Right lobe of liver (tissue), 6 donors: ENCODE measurements at regions not wholly inside any gene's neighbourhood (a gene's known extent, or its start where the extent isn't known, plus 50 kb on each side); places are given as distances from the start of the nearest gene placed in this dataset.

ENCODE experiments used
- ATAC-seq, 4 donors: fragments of 200-7000 bp; cut with Tn5 transposase; one replicate each; pipeline ENCODE4 v1.9.1; 2020; ENCODE audit warnings: mild to moderate bottlenecking in 4 of 4, moderate library complexity in 4 of 4
- DNase-seq, 3 donors: peaks; one replicate each; pipeline ENCODE4 v3.0.0-alpha.2; 2020
- H3K27ac ChIP-seq, 3 donors: fragments of 200-600 bp; one replicate each; pipeline ENCODE4 v1.8.0; 2022
- H3K27me3 ChIP-seq, 2 donors: fragments of 200-600 bp; one replicate each; pipeline ENCODE4 v1.8.0; 2022
- H3K36me3 ChIP-seq, 4 donors: fragments of 200-600 bp; sonication (generic) in 1 of 4; one replicate each; pipeline versions ENCODE4 v1.5.1 to v1.8.0; 2017 to 2022; ENCODE audit warnings: control low read depth in 1 of 4
- H3K4me1 ChIP-seq, 4 donors: fragments of 200-600 bp; sonication (generic) in 1 of 4; one replicate each; pipeline versions ENCODE4 v1.5.1 to v1.8.0; 2017 to 2022; ENCODE audit warnings: control low read depth in 1 of 4
- H3K4me3 ChIP-seq, 3 donors: fragments of 200-600 bp; one replicate each; pipeline ENCODE4 v1.8.0; 2022
- H3K9me3 ChIP-seq, 4 donors: fragments of 200-600 bp; sonication (generic) in 1 of 4; one replicate each; pipeline versions ENCODE4 v1.5.1 to v1.8.0; 2017 to 2022; ENCODE audit warnings: control low read depth in 1 of 4
- POLR2A ChIP-seq: fragments of 450-650 bp; IDR thresholded peaks from one replicate; pipeline ENCODE4 v1.6.1; 2017; ENCODE audit warnings: antibody characterized with exemption, mild to moderate bottlenecking
- WGBS: methylation state at CpG from one replicate; pipeline ENCODE4 v1.1.6; 2018; ENCODE audit warnings: low coverage, low lambda C conversion rate; ENCODE audit not compliant: insufficient coverage; ENCODE audit errors: missing lambda C conversion rate; 5-methylcytosine and 5-hydroxymethylcytosine counted together
- intact Hi-C, 2 donors: fragments of 100-400 bp; cut with DNase I; formaldehyde crosslinking; loops; one replicate each; pipeline versions ENCODE4 v1.11.2 to v1.14.1; 2022
- TF ChIP-seq, protein P1 (sequence below), 4 donors: fragments of 200-600 bp in 3 of 4; fragments of 450-650 bp in 1 of 4; IDR thresholded peaks; one replicate each; pipeline versions ENCODE4 v1.5.1 to v1.8.0; 2016 to 2022; ENCODE audit warnings: antibody characterized with exemption in 4 of 4, mild to moderate bottlenecking in 2 of 4
- donor health status: DM: no; HTN: yes; CAD: no.
- donor health status: DM: no; HTN: no; CAD: no.
- donor health status: DM: no; HTN: no; CAD: no.
- donor health status: DM: no; HTN: yes; CAD: no.
- donor health status: DM: no; HTN: yes; CAD: no.

DNA sequence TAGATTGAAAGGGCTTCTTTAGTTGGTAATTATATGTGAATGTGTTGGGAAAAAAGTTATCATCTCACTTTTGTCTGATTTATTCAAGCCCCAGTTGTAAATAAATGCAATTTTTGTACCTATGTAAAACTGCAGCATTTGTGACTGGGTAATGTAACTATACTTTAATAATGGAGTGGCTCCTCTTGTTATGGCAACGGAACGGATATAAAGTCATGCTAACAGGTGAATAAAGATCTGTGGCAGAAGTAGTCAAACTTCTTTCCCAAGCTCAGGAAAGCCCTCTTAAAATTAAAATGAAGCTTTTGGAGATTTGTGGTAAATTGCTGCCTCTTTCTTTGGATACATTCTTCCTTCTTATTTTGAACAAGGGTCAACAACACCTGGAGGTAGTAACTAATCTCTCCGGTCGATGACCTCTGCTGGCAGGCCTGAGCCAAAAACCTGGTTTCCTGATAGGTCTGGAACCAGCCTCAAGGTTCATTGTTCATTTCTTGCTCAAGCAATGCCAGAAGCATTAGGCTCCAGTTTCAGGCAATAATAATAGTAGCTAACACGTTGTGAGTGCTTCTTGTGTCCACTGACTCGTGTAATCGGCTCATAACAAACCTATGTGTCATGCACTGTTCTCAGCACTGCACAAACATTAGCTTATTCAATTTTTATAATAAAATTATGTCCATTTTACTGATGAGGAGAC, 313.4 kb upstream of the DACH1 start:
- no peaks in the 10 kb centered on the region for H3K27me3 ChIP-seq
- no peaks in the 10 kb centered on the region for H3K36me3 ChIP-seq
- peak; percentile 67 to 94 (median 81) for ATAC-seq
- peak in 2 of 3 donors; percentile 25 to 63 for DNase-seq
- H3K4me1 ChIP-seq, result peaks cover 0 to 10% (median 0%) of the 10 kb centered on the region in 4 donors
- no peak for TF ChIP-seq POLR2A
- TF ChIP-seq, protein P1, sequence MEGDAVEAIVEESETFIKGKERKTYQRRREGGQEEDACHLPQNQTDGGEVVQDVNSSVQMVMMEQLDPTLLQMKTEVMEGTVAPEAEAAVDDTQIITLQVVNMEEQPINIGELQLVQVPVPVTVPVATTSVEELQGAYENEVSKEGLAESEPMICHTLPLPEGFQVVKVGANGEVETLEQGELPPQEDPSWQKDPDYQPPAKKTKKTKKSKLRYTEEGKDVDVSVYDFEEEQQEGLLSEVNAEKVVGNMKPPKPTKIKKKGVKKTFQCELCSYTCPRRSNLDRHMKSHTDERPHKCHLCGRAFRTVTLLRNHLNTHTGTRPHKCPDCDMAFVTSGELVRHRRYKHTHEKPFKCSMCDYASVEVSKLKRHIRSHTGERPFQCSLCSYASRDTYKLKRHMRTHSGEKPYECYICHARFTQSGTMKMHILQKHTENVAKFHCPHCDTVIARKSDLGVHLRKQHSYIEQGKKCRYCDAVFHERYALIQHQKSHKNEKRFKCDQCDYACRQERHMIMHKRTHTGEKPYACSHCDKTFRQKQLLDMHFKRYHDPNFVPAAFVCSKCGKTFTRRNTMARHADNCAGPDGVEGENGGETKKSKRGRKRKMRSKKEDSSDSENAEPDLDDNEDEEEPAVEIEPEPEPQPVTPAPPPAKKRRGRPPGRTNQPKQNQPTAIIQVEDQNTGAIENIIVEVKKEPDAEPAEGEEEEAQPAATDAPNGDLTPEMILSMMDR (IDR thresholded peaks at IDR 0.05), result no peak
- intact Hi-C loops, result no loop called here
- H3K4me3 ChIP-seq, result no peak overlapping the region
- 54% methylated on average over 7 of the region's 7 CpGs for WGBS
- H3K27ac ChIP-seq, result no peak overlapping the region
- H3K9me3 ChIP-seq, result no peaks in the 10 kb centered on the region

DNA sequence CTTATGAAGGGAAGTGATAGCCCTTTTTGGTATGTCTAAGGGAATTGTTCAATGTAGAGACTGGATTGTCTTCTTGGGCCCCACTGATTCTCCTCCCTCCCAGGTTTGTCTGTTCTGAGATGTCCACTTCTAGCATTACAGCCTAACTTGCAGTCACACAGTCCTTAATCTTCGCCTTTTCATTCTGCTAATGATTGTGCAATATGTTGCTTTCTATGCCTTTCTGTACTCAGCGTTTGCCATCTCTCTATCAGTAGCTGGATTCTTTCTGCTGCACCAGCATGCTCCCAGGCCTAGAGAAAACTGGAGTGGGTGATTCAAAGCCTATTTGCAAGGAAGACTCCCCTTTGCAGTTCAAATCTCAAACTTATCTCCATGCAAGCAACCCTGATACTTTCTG, 307.5 kb upstream of the DACH1 start:
- Histone ChIP-seq H3K36me3 (no peaks in the 10 kb centered on the region), H3K4me3 (no peak overlapping the region), H3K4me1 (no peaks in the 10 kb centered on the region), H3K9me3 (no peaks in the 10 kb centered on the region), H3K27me3 (no peaks in the 10 kb centered on the region), H3K27ac (no peak overlapping the region)
- 49% methylated on average over 2 of the region's 2 CpGs for WGBS
- intact Hi-C loops, result no loop called here
- DNase-seq, result no peak
- TF ChIP-seq, protein P1 (IDR thresholded peaks at IDR 0.05), result no peak
- TF ChIP-seq POLR2A, result no peak
- no peak for ATAC-seq

DNA sequence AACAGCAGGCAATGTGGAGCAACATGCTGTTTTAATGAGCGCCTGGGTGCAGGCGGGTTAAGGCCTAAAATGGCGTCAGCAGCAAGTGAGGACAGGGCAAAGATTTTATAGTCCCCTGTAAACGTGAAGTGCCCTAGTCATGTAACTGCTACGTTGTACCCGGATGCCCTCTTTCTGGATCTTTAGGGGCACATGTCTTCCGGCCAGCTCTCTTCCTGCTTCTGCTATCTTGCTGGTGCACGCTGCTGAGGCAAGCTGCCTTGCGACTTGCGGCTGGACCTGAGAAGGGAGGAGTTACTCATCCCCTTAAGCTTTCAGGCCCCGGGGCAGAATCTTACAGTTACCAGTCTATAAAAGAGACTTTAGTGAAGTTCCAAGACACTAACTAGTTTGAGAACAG, 303.6 kb upstream of the DACH1 start:
- intact Hi-C loops, result no loop called here
- H3K27ac ChIP-seq, result no peak overlapping the region
- no peak overlapping the region for H3K4me3 ChIP-seq
- no peaks in the 10 kb centered on the region for H3K9me3 ChIP-seq
- DNase-seq, result no peak
- no peaks in the 10 kb centered on the region for H3K4me1 ChIP-seq
- 77% methylated on average over 7 of the region's 11 CpGs for WGBS
- TF ChIP-seq, protein P1 (IDR thresholded peaks at IDR 0.05), result no peak
- TF ChIP-seq POLR2A, result no peak
- no peak for ATAC-seq
- H3K27me3 ChIP-seq, result no peaks in the 10 kb centered on the region
- H3K36me3 ChIP-seq, result no peaks in the 10 kb centered on the region

DNA sequence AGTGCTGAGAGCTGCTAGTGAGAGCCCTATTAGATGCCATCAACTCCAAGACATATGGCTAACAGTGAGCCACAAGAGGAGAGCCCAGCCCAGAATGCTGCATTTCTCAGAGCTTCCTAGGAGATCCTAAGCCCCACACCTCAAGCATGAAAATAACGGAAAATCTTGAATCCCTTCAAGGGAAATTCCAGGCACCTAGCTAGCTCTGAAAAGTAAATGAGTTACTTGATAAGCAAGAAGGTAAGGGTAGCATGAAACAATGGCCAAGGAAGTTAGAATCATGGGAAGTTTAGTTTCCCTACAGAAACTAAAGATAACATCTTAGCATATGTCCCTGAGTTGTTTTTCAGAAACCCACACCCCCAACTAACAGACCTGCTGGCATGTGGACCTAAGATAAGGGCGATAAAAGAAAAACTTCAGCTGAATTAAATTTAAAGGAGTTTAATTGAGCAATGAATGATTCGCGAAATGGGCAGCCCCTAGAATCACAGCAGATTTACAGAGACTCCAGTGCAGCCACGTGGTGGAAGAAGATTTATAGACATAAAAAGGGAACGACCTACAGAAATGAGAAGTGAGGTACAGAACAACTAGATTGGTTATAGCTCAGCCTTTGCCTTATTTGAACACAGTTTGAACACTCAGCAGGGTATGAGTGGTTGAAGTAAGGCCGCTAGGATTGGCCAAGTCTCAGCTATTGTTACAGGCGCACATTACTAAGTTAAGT, 301.3 kb upstream of the DACH1 start:
- 36% methylated on average over 8 of the region's 8 CpGs for WGBS
- DNase-seq, result no peak

More for the DNA sequence above, 301.3 kb upstream of the DACH1 start:
- ATAC-seq, result no peak
- Histone ChIP-seq H3K27me3 (no peaks in the 10 kb centered on the region), H3K4me1 (no peaks in the 10 kb centered on the region), H3K36me3 (no peaks in the 10 kb centered on the region), H3K27ac (no peak overlapping the region), H3K4me3 (no peak overlapping the region), H3K9me3 (no peaks in the 10 kb centered on the region)
- TF ChIP-seq, protein P1 (IDR thresholded peaks at IDR 0.05), result no peak
- TF ChIP-seq POLR2A, result no peak
- intact Hi-C loops, result no loop called here
